Mammary epithelial cell (primary cell): ENCODE measurements at regions not wholly inside any gene's neighbourhood (a gene's known extent, or its start where the extent isn't known, plus 50 kb on each side); places are given as distances from the start of the nearest gene placed in this dataset.

Source experiments
- EZH2 ChIP-seq: IDR thresholded peaks from 2 replicates; pipeline ENCODE4 v1.6.1; 2012; ENCODE audit warnings: low read length, inconsistent platforms, borderline replicate concordance
- TF ChIP-seq, protein P1 (sequence below), 2 donors: IDR thresholded peaks in 1 of 2; conservative IDR thresholded peaks in 1 of 2; 2 replicates each; pipeline ENCODE4 v1.5.1; 2011 to 2012; ENCODE audit warnings: inconsistent platforms in 2 of 2, low read length in 2 of 2, mild to moderate bottlenecking in 2 of 2, control low read depth in 1 of 2, low read depth in 1 of 2; ENCODE audit not compliant: insufficient read depth in 1 of 2; ENCODE audit errors: extremely low read depth in 1 of 2

DNA sequence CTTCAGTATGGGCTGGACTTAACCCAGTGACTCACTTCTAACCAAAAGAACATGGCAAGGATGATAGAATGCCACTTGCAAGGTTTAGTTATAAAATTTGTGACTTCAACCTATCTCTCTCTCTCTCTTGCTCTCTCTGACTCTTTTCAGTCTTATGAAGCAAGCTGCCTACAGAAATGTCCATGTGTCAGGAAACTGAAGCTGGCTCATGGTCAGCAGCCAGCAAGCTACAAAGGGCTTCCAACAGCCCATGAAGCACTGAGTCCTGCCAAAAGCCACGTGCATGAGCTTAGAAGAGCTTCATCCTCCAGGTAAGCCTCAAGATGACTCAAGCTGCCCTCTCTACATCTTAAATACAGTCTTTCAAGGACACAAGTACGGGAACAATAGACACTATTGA lies 100.3 kb downstream of the HS3ST1 start:
- TF ChIP-seq, protein P1, sequence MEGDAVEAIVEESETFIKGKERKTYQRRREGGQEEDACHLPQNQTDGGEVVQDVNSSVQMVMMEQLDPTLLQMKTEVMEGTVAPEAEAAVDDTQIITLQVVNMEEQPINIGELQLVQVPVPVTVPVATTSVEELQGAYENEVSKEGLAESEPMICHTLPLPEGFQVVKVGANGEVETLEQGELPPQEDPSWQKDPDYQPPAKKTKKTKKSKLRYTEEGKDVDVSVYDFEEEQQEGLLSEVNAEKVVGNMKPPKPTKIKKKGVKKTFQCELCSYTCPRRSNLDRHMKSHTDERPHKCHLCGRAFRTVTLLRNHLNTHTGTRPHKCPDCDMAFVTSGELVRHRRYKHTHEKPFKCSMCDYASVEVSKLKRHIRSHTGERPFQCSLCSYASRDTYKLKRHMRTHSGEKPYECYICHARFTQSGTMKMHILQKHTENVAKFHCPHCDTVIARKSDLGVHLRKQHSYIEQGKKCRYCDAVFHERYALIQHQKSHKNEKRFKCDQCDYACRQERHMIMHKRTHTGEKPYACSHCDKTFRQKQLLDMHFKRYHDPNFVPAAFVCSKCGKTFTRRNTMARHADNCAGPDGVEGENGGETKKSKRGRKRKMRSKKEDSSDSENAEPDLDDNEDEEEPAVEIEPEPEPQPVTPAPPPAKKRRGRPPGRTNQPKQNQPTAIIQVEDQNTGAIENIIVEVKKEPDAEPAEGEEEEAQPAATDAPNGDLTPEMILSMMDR (conservative IDR thresholded peaks at IDR 0.05 in 1 of 2, IDR thresholded peaks at IDR 0.05 in 1 of 2; ENCODE audit: extremely low read depth in 1 of 2, insufficient read depth in 1 of 2, low read depth in 1 of 2, low read length in 2 of 2) = no peak
- TF ChIP-seq EZH2 = no peak
